ENCODE measurements at regions not wholly inside any gene's neighbourhood (a gene's known extent, or its start where the extent isn't known, plus 50 kb on each side); places are given as distances from the start of the nearest gene placed in this dataset.

GRCh38 chr4:3831529-3832150, 65.5 kb downstream of the ADRA2C start:
- no peak for DNase-seq

- DNase-seq: no peak
Measured at GRCh38 chr4:3832536-3833220, 66.5 kb downstream of the ADRA2C start.

GRCh38 chr4:3833326-3833989, 67.3 kb downstream of the ADRA2C start:
- DNase-seq: no peak

GRCh38 chr4:3834186-3834662, 68.0 kb downstream of the ADRA2C start:
- DNase-seq: no peak

- peak in 1 of 2 donors; percentile 4 for DNase-seq
Measured at GRCh38 chr4:3834663-3835521, 68.7 kb downstream of the ADRA2C start.

GRCh38 chr4:3835527-3836405, 69.6 kb downstream of the ADRA2C start:
- no peak for DNase-seq

GRCh38 chr4:3836406-3836755, 70.2 kb downstream of the ADRA2C start:
- no peak for DNase-seq

- peak in 1 of 2 donors; percentile 38 for DNase-seq
Measured at GRCh38 chr4:3836756-3837601, 70.8 kb downstream of the ADRA2C start.

- DNase-seq: no peak
Measured at GRCh38 chr4:3838437-3839380, 72.5 kb downstream of the ADRA2C start.

- no peak for DNase-seq
Measured at GRCh38 chr4:3845094-3845743, 79.0 kb downstream of the ADRA2C start.

- DNase-seq: no peak
Measured at GRCh38 chr4:3845744-3846429, 79.7 kb downstream of the ADRA2C start.

- no peak for DNase-seq
Measured at GRCh38 chr4:3847211-3847940, 81.2 kb downstream of the ADRA2C start.

GRCh38 chr4:3848323-3848722, 82.1 kb downstream of the ADRA2C start:
- DNase-seq: no peak

GRCh38 chr4:3849140-3849539, 83.0 kb downstream of the ADRA2C start:
- DNase-seq: no peak

GRCh38 chr4:3850128-3850527, 83.9 kb downstream of the ADRA2C start:
- no peak for DNase-seq

GRCh38 chr4:3851211-3851610, 85.0 kb downstream of the ADRA2C start:
- no peak for DNase-seq

GRCh38 chr4:3851881-3852280, 85.7 kb downstream of the ADRA2C start:
- DNase-seq: no peak

- no peak for DNase-seq
Measured at GRCh38 chr4:3852309-3852708, 86.1 kb downstream of the ADRA2C start.
